Esophagus muscularis mucosa (tissue), 3 donors: ENCODE measurements at regions not wholly inside any gene's neighbourhood (a gene's known extent, or its start where the extent isn't known, plus 50 kb on each side); places are given as distances from the start of the nearest gene placed in this dataset.

Experiments used
- CTCF ChIP-seq, 3 experiments: fragments of 200-600 bp in 2 of 3; fragments of 450-650 bp in 1 of 3; sonication (generic) in 2 of 3; IDR thresholded peaks; one replicate each; pipeline ENCODE4 v1.5.1; 2017 to 2019; ENCODE audit warnings: antibody characterized with exemption in 3 of 3, mild to moderate bottlenecking in 2 of 3, moderate library complexity in 1 of 3
- POLR2AphosphoS5 ChIP-seq, 2 donors: sonication (generic); formaldehyde crosslinking; IDR thresholded peaks; one replicate each; pipeline ENCODE4 v1.6.1; 2017; ENCODE audit warnings: antibody characterized with exemption in 2 of 2

- no peak for TF ChIP-seq CTCF (IDR thresholded peaks at IDR 0.05)
- no peak for TF ChIP-seq POLR2AphosphoS5 (IDR thresholded peaks at IDR 0.05)
Observed at GRCh38 chr12:78396538-78396937, 468.0 kb upstream of the SYT1 start.
